ENCODE measurements at regions not wholly inside any gene's neighbourhood (a gene's known extent, or its start where the extent isn't known, plus 50 kb on each side); places are given as distances from the start of the nearest gene placed in this dataset.
A peak's percentile ranks its signal among the peaks of the same experiment; 100 is the strongest.

DNA sequence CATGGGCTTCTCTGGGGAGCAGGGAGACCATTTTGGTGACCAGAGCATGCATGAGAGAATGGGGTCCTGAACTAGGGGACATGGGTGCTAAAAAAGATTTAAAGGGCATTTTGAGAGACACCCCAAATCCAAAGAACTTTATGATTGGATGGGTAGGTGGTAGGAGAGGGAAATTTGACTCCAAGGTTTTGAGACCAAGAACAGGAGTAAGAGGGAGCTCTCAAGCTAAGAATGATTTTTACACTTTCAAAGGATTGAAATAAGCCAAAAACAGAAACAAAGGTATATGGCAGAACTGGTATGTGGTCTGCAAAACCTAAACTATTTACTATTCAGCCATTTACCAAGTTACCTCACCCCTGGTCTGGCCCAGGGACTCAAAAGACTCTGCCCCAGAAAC is 318.2 kb upstream of the CLINT1 start:
- DNase-seq (ENCODE audit: insufficient read length, low spot score) (no peak), FAIRE-seq (no peak)
- TF ChIP-seq, protein P1, sequence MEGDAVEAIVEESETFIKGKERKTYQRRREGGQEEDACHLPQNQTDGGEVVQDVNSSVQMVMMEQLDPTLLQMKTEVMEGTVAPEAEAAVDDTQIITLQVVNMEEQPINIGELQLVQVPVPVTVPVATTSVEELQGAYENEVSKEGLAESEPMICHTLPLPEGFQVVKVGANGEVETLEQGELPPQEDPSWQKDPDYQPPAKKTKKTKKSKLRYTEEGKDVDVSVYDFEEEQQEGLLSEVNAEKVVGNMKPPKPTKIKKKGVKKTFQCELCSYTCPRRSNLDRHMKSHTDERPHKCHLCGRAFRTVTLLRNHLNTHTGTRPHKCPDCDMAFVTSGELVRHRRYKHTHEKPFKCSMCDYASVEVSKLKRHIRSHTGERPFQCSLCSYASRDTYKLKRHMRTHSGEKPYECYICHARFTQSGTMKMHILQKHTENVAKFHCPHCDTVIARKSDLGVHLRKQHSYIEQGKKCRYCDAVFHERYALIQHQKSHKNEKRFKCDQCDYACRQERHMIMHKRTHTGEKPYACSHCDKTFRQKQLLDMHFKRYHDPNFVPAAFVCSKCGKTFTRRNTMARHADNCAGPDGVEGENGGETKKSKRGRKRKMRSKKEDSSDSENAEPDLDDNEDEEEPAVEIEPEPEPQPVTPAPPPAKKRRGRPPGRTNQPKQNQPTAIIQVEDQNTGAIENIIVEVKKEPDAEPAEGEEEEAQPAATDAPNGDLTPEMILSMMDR (IDR thresholded peaks at IDR 0.05; ENCODE audit: insufficient read depth, missing control alignments) = peak; percentile 11

DNA sequence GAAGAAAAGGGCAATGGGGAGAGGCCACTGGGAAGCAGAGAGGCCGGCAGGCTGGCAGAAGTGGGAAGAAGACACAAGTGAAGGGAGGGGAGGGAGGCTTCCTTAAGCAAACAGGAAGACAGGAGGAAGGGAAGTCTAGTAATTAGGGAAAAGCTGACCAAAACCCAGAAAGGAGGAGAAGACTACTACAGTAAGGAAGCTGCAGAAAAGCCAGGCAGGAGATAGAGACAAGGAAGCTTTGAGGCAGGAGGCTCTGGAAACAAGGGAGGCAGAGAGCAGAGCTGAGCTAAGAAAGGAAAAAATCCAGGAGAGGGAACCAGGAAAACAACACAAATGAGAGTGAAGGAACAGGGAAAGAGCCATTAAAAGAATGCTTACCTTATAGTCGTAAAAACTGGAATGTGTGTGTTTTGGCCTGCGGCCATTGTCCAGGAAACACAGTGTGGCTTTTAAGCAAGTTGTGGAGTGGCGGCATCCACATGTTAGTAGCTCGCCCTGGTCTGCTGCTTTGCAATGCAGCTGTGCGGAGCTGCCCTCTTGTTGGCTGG is 317.1 kb upstream of the CLINT1 start:
- FAIRE-seq (no peak), DNase-seq (ENCODE audit: insufficient read length, low spot score) (no peak)
- TF ChIP-seq, protein P1 (IDR thresholded peaks at IDR 0.05; ENCODE audit: insufficient read depth, missing control alignments) = no peak

DNA sequence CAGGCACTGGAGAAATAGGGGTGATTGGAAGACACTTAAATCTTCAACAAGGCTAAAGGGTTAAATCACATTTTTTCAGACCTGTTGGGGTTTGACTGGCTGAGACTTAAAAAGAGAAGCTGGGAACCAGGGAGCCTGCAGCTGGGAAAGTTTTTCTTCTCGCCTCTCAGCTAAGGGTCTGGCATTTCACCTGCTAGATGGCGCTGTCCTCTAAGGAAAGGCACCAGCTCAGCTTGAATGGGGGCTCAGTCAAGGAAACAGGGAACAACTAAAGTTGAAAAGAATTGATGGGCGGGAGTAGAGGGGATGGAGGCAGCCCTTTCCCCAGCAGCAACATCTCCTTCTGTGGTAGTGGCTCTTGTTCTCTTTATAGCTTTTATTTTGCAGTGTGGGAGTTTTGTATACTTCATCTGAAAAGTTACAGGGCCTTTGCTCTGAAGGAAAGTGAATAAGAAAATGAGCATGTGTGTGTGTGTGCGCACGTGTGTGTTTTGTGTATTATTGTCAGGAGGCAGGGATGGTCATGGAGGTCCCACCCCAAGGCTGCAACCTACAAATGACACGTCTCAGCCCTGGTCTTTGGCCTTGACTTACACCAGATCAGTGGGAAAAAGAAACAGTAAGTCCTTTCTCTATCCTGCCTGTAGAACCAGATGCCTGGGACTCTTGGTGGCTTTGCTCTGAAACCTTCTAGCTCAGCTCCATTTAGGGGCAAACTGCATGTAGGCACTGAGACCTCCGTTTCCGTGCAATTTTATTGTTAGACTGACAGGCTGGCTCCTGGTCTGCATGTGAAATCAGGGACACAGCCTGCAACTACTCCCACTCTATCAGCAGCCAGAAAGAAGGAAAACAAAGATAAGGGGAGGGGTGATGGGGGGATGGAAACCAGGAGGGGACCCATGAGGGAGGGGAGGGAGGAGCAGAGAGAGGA is 316.2 kb upstream of the CLINT1 start:
- TF ChIP-seq, protein P1 (IDR thresholded peaks at IDR 0.05; ENCODE audit: insufficient read depth, missing control alignments) = peak; percentile 94
- peak; percentile 58 for DNase-seq (ENCODE audit: insufficient read length, low spot score)
- FAIRE-seq = peak; percentile 41

DNA sequence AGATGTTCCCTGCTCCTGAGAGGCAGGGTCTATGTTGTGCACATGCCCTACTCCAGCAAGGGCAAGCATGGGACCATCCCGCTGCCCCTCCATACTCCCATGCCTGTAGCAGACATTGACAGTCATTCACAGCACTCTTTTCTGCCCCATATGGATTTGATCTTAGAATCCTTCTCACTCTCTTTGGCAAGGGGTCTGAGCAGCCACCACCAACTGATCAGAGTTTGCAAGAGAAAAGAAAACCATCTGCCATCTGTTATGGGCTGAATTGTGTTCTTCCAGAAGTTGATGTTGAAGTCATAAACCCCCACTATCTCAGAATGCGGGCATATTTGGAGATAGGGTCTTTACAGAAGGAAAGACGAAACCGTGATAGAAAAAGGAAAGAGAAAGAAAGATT is 315.1 kb upstream of the CLINT1 start:
- DNase-seq (ENCODE audit: insufficient read length, low spot score) = no peak
- FAIRE-seq = no peak
- TF ChIP-seq, protein P1 (IDR thresholded peaks at IDR 0.05; ENCODE audit: insufficient read depth, missing control alignments) = no peak

DNA sequence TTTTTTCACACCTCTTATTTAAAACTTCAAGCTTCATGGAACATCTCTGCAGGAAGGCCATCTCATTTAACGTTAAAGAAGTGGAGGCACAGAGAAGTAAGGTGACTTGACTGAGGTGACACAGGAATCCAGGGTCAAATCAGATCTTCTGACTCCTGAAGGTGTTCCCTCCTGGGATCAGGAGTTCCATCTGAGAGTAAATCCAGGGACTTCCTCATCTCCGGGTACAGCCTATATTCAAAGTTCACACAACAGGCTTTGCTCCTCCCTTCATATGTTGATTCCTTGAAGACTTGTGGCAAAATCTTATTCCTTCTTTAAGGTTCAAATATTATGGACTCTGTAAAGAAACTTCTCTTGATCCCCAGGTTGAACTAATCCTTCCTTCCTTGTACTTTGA is 313.1 kb upstream of the CLINT1 start:
- FAIRE-seq (no peak), DNase-seq (ENCODE audit: insufficient read length, low spot score) (no peak)
- TF ChIP-seq, protein P1 (IDR thresholded peaks at IDR 0.05; ENCODE audit: insufficient read depth, missing control alignments) = no peak

DNA sequence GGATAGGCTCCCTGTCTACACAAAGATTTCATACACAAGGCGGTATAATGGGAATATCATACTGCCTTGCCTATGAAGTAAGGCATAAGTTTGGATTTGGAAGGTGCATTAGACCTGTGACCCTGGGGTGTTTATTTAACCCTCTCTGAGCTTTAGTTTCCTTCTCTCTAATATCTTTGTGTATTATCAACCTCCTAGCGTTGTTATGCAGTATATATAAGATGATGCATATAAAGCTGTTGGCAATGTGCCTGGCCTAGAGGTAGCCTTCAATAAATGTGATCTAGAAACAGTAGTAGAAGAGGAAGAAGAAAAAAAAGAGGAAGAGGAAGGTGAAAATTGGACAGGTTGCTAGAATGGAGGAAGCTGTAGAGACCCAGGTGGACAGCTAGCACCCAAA is 311.6 kb upstream of the CLINT1 start:
- DNase-seq (ENCODE audit: insufficient read length, low spot score) = no peak
- FAIRE-seq = no peak
- TF ChIP-seq, protein P1 (IDR thresholded peaks at IDR 0.05; ENCODE audit: insufficient read depth, missing control alignments) = no peak

DNA sequence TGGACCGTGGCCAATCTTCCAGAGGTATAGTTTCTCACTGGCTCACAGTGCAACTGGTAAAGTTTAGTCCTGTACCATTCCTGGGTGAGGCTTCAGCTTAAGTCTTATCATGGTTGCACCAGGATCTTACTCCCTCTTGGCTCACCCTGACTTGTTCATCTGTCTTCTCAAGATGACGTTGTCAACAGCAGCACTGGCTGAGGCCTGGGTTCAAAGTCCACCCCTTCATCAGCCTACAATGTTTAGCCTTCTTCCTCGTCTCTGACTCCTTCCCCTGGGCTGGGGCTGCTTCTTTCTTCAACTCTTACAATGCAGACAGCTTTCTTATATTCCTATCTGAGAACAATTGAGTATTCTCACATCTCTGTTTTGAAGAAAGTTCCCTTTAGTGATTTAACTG is 311.1 kb upstream of the CLINT1 start:
- no peak for DNase-seq (ENCODE audit: insufficient read length, low spot score)
- FAIRE-seq = no peak
- TF ChIP-seq, protein P1 (IDR thresholded peaks at IDR 0.05; ENCODE audit: insufficient read depth, missing control alignments) = no peak

Data from D721Med (cell line).